ENCODE measurements at regions not wholly inside any gene's neighbourhood (a gene's known extent, or its start where the extent isn't known, plus 50 kb on each side); places are given as distances from the start of the nearest gene placed in this dataset.

DNA sequence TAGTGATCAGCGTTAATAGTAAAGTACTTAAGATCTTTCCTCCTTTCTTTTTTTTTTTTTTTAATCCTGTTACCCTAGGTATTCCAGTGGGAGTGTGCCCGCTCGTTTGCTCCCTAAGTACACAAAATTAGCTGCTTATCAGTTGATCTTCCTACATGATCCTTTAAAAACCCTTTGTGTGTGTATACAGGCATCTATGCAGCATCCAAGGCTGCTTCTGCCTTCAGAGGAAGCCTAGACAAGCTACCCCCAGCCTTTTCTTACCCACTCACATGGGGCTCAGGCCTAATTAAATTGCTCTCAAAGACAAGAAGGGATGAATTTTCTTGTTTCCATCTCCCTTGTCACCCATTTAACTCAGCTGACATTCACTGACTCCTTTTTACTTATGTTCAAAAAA is 343.4 kb upstream of the LMO3 start:
- 47 to 50% methylated on average over 3 of the region's 3 CpGs for WGBS, 2 donors (ENCODE audit: low coverage in 1 of 2)
- Histone ChIP-seq H3K4me3 (no peak overlapping the region), H3K4me1 (no peaks in the 10 kb centered on the region), H3K9me3 (no peaks in the 10 kb centered on the region), H3K36me3 (no peaks in the 10 kb centered on the region), H3K27me3 (no peaks in the 10 kb centered on the region), H3K27ac (no peak overlapping the region)
- TF ChIP-seq, protein P1, sequence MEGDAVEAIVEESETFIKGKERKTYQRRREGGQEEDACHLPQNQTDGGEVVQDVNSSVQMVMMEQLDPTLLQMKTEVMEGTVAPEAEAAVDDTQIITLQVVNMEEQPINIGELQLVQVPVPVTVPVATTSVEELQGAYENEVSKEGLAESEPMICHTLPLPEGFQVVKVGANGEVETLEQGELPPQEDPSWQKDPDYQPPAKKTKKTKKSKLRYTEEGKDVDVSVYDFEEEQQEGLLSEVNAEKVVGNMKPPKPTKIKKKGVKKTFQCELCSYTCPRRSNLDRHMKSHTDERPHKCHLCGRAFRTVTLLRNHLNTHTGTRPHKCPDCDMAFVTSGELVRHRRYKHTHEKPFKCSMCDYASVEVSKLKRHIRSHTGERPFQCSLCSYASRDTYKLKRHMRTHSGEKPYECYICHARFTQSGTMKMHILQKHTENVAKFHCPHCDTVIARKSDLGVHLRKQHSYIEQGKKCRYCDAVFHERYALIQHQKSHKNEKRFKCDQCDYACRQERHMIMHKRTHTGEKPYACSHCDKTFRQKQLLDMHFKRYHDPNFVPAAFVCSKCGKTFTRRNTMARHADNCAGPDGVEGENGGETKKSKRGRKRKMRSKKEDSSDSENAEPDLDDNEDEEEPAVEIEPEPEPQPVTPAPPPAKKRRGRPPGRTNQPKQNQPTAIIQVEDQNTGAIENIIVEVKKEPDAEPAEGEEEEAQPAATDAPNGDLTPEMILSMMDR (IDR thresholded peaks at IDR 0.05): no peak
- TF ChIP-seq POLR2AphosphoS5 (IDR thresholded peaks at IDR 0.05) (no peak), EP300 (IDR thresholded peaks at IDR 0.05; ENCODE audit: low read depth) (no peak), POLR2A (IDR thresholded peaks at IDR 0.05) (no peak)
- DNase-seq: no peak
- intact Hi-C loops (cut with DNase I; ENCODE audit: low total_unique reads): no loop called here
- in situ Hi-C loops (cut with MboI; ENCODE audit: low pct_ligation_motif_present in 1 of 4, low pct_unique_long_range_greater_than_20kb in 1 of 4, low sequenced_read_pairs in 3 of 4): no loop called here

DNA sequence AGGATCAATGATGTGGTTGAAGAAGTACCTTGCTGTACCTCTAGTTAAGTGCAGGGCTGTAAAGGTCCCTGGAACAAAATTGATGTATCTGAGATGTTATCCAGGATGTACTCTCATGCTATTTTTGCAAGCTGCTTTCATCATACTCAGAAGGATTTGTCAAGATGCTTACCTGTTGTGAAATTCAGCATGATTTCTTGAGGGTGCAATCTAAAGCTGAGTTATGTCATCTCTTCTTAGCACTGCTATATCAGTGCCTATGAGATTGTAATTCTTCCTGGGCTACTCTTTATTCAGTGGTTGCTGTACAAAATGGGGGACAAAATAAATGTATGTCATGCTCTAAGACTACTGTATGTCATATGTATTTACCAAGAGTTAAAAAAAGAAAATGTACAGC is 340.7 kb upstream of the LMO3 start:
- DNase-seq: no peak
- Histone ChIP-seq H3K9me3 (no peaks in the 10 kb centered on the region), H3K27me3 (no peaks in the 10 kb centered on the region), H3K4me1 (no peaks in the 10 kb centered on the region), H3K27ac (no peak overlapping the region), H3K36me3 (no peaks in the 10 kb centered on the region), H3K4me3 (no peak overlapping the region)
- in situ Hi-C loops (cut with MboI; ENCODE audit: low pct_ligation_motif_present in 1 of 4, low pct_unique_long_range_greater_than_20kb in 1 of 4, low sequenced_read_pairs in 3 of 4): no loop called here
- TF ChIP-seq EP300 (IDR thresholded peaks at IDR 0.05; ENCODE audit: low read depth) (no peak), POLR2A (IDR thresholded peaks at IDR 0.05) (no peak), POLR2AphosphoS5 (IDR thresholded peaks at IDR 0.05) (no peak)
- TF ChIP-seq, protein P1 (IDR thresholded peaks at IDR 0.05): no peak
- intact Hi-C loops (cut with DNase I; ENCODE audit: low total_unique reads): no loop called here

DNA sequence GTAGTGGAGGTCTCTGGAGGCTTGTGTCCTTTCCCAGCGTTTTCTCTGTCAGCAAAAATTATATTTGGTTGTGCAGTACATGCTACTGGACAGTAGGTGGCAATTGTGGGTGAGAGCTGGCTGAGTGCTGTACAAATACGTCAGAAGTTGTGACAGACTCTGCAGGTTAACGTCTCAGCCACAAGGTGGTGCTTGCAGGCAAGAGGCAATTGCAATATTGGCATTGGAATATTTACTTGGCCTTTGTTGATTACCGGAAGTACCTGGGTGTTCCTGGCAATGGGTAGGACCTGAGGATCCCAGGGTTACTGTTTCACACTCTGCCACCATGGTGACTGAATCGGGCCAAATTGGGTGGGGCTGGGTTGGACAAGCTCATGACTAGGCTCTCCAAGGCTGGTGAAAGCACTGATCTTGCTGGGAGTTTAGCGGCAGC is 333.9 kb upstream of the LMO3 start:
- TF ChIP-seq, protein P1 (IDR thresholded peaks at IDR 0.05): peak; percentile 48 to 85 (median 64)
- no peak for TF ChIP-seq EP300 (IDR thresholded peaks at IDR 0.05; ENCODE audit: low read depth)
- DNase-seq: peak; percentile 63
- Histone ChIP-seq H3K4me1 (no peaks in the 10 kb centered on the region), H3K4me3 (no peak overlapping the region), H3K27me3 (no peaks in the 10 kb centered on the region), H3K36me3 (no peaks in the 10 kb centered on the region), H3K27ac (no peak overlapping the region), H3K9me3 (peaks cover 4 to 5% of the 10 kb centered on the region in 2 donors)
- 20 to 29% methylated on average over 3 to 6 of the region's 6 CpGs for WGBS, 2 donors (ENCODE audit: low coverage in 1 of 2)
- intact Hi-C loops (cut with DNase I; ENCODE audit: low total_unique reads) (no loop called here), in situ Hi-C loops (cut with MboI; ENCODE audit: low pct_ligation_motif_present in 1 of 4, low pct_unique_long_range_greater_than_20kb in 1 of 4, low sequenced_read_pairs in 3 of 4) (no loop called here)

DNA sequence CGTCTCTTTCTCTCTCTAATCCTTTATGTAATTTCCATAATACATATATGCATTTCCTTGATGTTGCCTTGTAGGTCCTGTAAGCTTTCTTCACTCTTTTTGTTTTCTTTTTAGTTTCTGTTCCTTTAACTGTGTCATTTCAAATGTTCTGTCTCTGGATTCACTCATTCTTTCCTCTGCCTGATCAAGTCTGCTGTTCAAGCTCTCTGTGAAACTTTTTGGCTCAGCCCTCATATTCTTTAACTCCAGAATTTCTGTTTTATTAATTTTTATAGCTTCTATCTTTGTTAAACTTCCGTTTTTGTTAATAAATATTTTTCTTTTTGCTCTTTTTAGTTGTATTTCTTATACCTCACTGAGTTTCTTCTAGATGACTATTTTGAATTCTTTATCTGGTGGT is 321.3 kb upstream of the LMO3 start:
- Histone ChIP-seq H3K27ac (no peak overlapping the region), H3K9me3 (peaks cover 8 to 9% of the 10 kb centered on the region in 2 donors), H3K4me3 (no peak overlapping the region), H3K36me3 (no peaks in the 10 kb centered on the region), H3K27me3 (no peaks in the 10 kb centered on the region), H3K4me1 (no peaks in the 10 kb centered on the region)
- WGBS, 2 donors (ENCODE audit: low coverage in 1 of 2): 52 to 61% methylated on average over 2 of the region's 2 CpGs
- in situ Hi-C loops (cut with MboI; ENCODE audit: low pct_ligation_motif_present in 1 of 4, low pct_unique_long_range_greater_than_20kb in 1 of 4, low sequenced_read_pairs in 3 of 4) (no loop called here), intact Hi-C loops (cut with DNase I; ENCODE audit: low total_unique reads) (no loop called here)
- DNase-seq: no peak
- TF ChIP-seq, protein P1 (IDR thresholded peaks at IDR 0.05): no peak
- no peak for TF ChIP-seq POLR2AphosphoS5 (IDR thresholded peaks at IDR 0.05)
- no peak for TF ChIP-seq EP300 (IDR thresholded peaks at IDR 0.05; ENCODE audit: low read depth)
- no peak for TF ChIP-seq POLR2A (IDR thresholded peaks at IDR 0.05)

All from transverse colon (tissue), 4 donors.